ENCODE measurements at regions not wholly inside any gene's neighbourhood (a gene's known extent, or its start where the extent isn't known, plus 50 kb on each side); places are given as distances from the start of the nearest gene placed in this dataset.
A peak's percentile ranks its signal among the peaks of the same experiment; 100 is the strongest.
"Not testable (repeated sequence)": the region's sequence is repeated elsewhere in the genome, so short reads cannot be mapped to it uniquely, and the experiment has no call there.

- intact Hi-C loops (cut with micrococcal nuclease): no loop called here
- Mint-ChIP-seq H3K4me1 (ENCODE audit: low read depth) (no peaks in the 10 kb centered on the region), H3K36me3 (ENCODE audit: low read depth) (no peaks in the 10 kb centered on the region), H3K27me3 (no peaks in the 10 kb centered on the region), H3K9me3 (no peaks in the 10 kb centered on the region), H3K4me3 (no peak overlapping the region), H3K27ac (no peak overlapping the region)
- no peak for DNase-seq
- ChIA-PET CTCF (interaction anchor here (1.2 kb wide), 1 partner anchor 19 kb away, joined by 3 read pairs; no protein-coding TSS in a partner anchor), POLR2A (no interaction called here)
- no peak for ATAC-seq
- no peak for TF ChIP-seq CTCF (IDR thresholded peaks at IDR 0.05)
These were observed 226.1 kb upstream of the PIK3R1 start for GRCh38 chr5:67989456-67989855.

- intact Hi-C loops (cut with micrococcal nuclease): no loop called here
- Mint-ChIP-seq H3K4me3 (no peak overlapping the region), H3K9me3 (no peaks in the 10 kb centered on the region), H3K27ac (no peak overlapping the region), H3K36me3 (ENCODE audit: low read depth) (no peaks in the 10 kb centered on the region), H3K4me1 (ENCODE audit: low read depth) (peaks cover 7% of the 10 kb centered on the region), H3K27me3 (no peaks in the 10 kb centered on the region)
- POLR2A ChIA-PET: no interaction called here
- ATAC-seq: no peak
- no peak for DNase-seq
- TF ChIP-seq CTCF (IDR thresholded peaks at IDR 0.05): no peak
- CTCF ChIA-PET: no interaction called here
These were observed 228.8 kb upstream of the PIK3R1 start for GRCh38 chr5:67986761-67987160.

- Mint-ChIP-seq H3K36me3 (ENCODE audit: low read depth) (no peaks in the 10 kb centered on the region), H3K4me1 (ENCODE audit: low read depth) (peaks cover 7% of the 10 kb centered on the region), H3K27me3 (no peaks in the 10 kb centered on the region), H3K4me3 (no peak overlapping the region), H3K9me3 (no peaks in the 10 kb centered on the region), H3K27ac (no peak overlapping the region)
- intact Hi-C loops (cut with micrococcal nuclease): no loop called here
- no peak for TF ChIP-seq CTCF (IDR thresholded peaks at IDR 0.05)
- no peak for DNase-seq
- ChIA-PET POLR2A (no interaction called here), CTCF (no interaction called here)
- ATAC-seq: no peak
These were observed 229.7 kb upstream of the PIK3R1 start for GRCh38 chr5:67985686-67986387.

GRCh38 chr5:67984546-67984945 lies 231.0 kb upstream of the PIK3R1 start:
- peaks cover 7% of the 10 kb centered on the region for H3K4me1 Mint-ChIP-seq (ENCODE audit: low read depth)
- no peak overlapping the region for H3K27ac Mint-ChIP-seq
- H3K4me3 Mint-ChIP-seq: no peak overlapping the region
- intact Hi-C loops (cut with micrococcal nuclease): no loop called here
- no peaks in the 10 kb centered on the region for H3K27me3 Mint-ChIP-seq
- no peak for DNase-seq
- no peaks in the 10 kb centered on the region for H3K36me3 Mint-ChIP-seq (ENCODE audit: low read depth)
- no peak for TF ChIP-seq CTCF (IDR thresholded peaks at IDR 0.05)
- ChIA-PET POLR2A (no interaction called here), CTCF (no interaction called here)
- ATAC-seq: no peak
- no peaks in the 10 kb centered on the region for H3K9me3 Mint-ChIP-seq

- Mint-ChIP-seq H3K27ac (no peak overlapping the region), H3K9me3 (no peaks in the 10 kb centered on the region), H3K4me1 (ENCODE audit: low read depth) (peaks cover 7% of the 10 kb centered on the region), H3K27me3 (no peaks in the 10 kb centered on the region), H3K36me3 (ENCODE audit: low read depth) (no peaks in the 10 kb centered on the region), H3K4me3 (no peak overlapping the region)
- intact Hi-C loops (cut with micrococcal nuclease): no loop called here
- POLR2A ChIA-PET: no interaction called here
- TF ChIP-seq CTCF (IDR thresholded peaks at IDR 0.05): no peak
- ATAC-seq (peak; percentile 53), DNase-seq (no peak)
- CTCF ChIA-PET: no interaction called here
These were observed 232.1 kb upstream of the PIK3R1 start for GRCh38 chr5:67983251-67984110.

GRCh38 chr5:67982160-67982559 lies 233.4 kb upstream of the PIK3R1 start:
- H3K4me3 Mint-ChIP-seq; POLR2A ChIA-PET; ATAC-seq; H3K27me3 Mint-ChIP-seq; H3K36me3 Mint-ChIP-seq (ENCODE audit: low read depth); DNase-seq; H3K27ac Mint-ChIP-seq; H3K9me3 Mint-ChIP-seq; intact Hi-C loops (cut with micrococcal nuclease); H3K4me1 Mint-ChIP-seq (ENCODE audit: low read depth); CTCF ChIA-PET: not testable (repeated sequence)
